Endothelial cell of umbilical vein (primary cell): ENCODE measurements at regions not wholly inside any gene's neighbourhood (a gene's known extent, or its start where the extent isn't known, plus 50 kb on each side); places are given as distances from the start of the nearest gene placed in this dataset.

Source experiments
- CTCF ChIP-seq, 2 donors: IDR thresholded peaks; 1 replicate in 1 of 2; 2 replicates in 1 of 2; pipeline ENCODE4 v1.5.1; 2011; ENCODE audit warnings: low read length in 2 of 2, mild to moderate bottlenecking in 2 of 2, moderate library complexity in 2 of 2, control low read depth in 1 of 2, inconsistent platforms in 1 of 2, low read depth in 1 of 2; ENCODE audit not compliant: insufficient read depth in 1 of 2; ENCODE audit errors: extremely low read depth in 1 of 2
- EZH2 ChIP-seq: IDR thresholded peaks from 2 replicates; pipeline ENCODE4 v1.6.1; 2012; ENCODE audit warnings: borderline replicate concordance, low read depth, mild to moderate bottlenecking, moderate library complexity, low read length, inconsistent platforms; ENCODE audit not compliant: severe bottlenecking
- FOS ChIP-seq: IDR thresholded peaks from 2 replicates; pipeline ENCODE4 v1.6.1; 2011; ENCODE audit warnings: mild to moderate bottlenecking, low read length, moderate library complexity, borderline replicate concordance; ENCODE audit not compliant: insufficient read depth
- GATA2 ChIP-seq: IDR thresholded peaks from 2 replicates; pipeline ENCODE4 v1.7.0; 2011; ENCODE audit warnings: low read depth, mild to moderate bottlenecking, moderate library complexity, mixed read lengths, low read length; ENCODE audit not compliant: insufficient read length, insufficient read depth
- JUN ChIP-seq: IDR thresholded peaks from 2 replicates; pipeline ENCODE4 v1.6.1; 2011; ENCODE audit warnings: borderline replicate concordance, low read depth; ENCODE audit not compliant: insufficient read length, insufficient read depth
- MAX ChIP-seq: IDR thresholded peaks from 2 replicates; pipeline ENCODE4 v1.6.1; 2011; ENCODE audit not compliant: insufficient read depth, insufficient read length
- MYC ChIP-seq: IDR thresholded peaks from one replicate; pipeline ENCODE4 v1.6.1; 2011; ENCODE audit warnings: mild to moderate bottlenecking, low read depth, low read length
- POLR2A ChIP-seq: IDR thresholded peaks from 2 replicates; pipeline ENCODE4 v1.6.1; 2012; ENCODE audit warnings: low read depth, mild to moderate bottlenecking, control low read depth, low read length
- POLR2AphosphoS5 ChIP-seq: IDR thresholded peaks from 2 replicates; pipeline ENCODE4 v1.6.1; 2012; ENCODE audit warnings: low read depth, mild to moderate bottlenecking, control low read depth, low read length, moderate library complexity; ENCODE audit not compliant: insufficient read depth

- no peak for TF ChIP-seq CTCF (IDR thresholded peaks at IDR 0.05; ENCODE audit: extremely low read depth in 1 of 2, insufficient read depth in 1 of 2, low read depth in 1 of 2, low read length in 2 of 2)
- TF ChIP-seq POLR2A, result no peak
- TF ChIP-seq EZH2, result no peak
- TF ChIP-seq POLR2AphosphoS5, result no peak
- no peak for TF ChIP-seq FOS
- no peak for TF ChIP-seq MAX
- no peak for TF ChIP-seq MYC
- TF ChIP-seq JUN, result no peak
- TF ChIP-seq GATA2, result no peak
These were observed 408.1 kb downstream of the INHBA start for GRCh38 chr7:41294556-41295454.
